ENCODE measurements at regions not wholly inside any gene's neighbourhood (a gene's known extent, or its start where the extent isn't known, plus 50 kb on each side); places are given as distances from the start of the nearest gene placed in this dataset.

DNA sequence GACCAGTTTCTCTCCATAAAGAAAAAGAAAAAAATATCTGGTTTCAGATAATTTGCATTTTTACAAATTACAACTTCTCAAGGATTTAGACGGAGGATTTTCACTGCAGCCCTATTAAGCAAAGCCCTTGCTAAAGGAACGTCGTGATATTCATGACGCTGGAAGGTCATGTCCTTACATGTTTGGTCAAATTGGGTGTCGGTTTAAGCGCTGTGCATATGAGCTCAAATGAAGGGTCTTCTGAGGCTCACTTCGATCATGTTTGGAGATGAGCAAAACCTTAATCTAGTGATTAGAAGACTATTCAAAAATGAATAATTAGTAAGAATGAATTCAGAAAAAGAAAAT lies 67.3 kb upstream of the USP15 start:
- TF ChIP-seq, protein P1, sequence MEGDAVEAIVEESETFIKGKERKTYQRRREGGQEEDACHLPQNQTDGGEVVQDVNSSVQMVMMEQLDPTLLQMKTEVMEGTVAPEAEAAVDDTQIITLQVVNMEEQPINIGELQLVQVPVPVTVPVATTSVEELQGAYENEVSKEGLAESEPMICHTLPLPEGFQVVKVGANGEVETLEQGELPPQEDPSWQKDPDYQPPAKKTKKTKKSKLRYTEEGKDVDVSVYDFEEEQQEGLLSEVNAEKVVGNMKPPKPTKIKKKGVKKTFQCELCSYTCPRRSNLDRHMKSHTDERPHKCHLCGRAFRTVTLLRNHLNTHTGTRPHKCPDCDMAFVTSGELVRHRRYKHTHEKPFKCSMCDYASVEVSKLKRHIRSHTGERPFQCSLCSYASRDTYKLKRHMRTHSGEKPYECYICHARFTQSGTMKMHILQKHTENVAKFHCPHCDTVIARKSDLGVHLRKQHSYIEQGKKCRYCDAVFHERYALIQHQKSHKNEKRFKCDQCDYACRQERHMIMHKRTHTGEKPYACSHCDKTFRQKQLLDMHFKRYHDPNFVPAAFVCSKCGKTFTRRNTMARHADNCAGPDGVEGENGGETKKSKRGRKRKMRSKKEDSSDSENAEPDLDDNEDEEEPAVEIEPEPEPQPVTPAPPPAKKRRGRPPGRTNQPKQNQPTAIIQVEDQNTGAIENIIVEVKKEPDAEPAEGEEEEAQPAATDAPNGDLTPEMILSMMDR (IDR thresholded peaks at IDR 0.05), result no peak
- no peak for TF ChIP-seq POLR2AphosphoS5 (IDR thresholded peaks at IDR 0.05)
- no peak for TF ChIP-seq POLR2A (IDR thresholded peaks at IDR 0.05)

All from breast epithelium (tissue), 3 donors.